ENCODE measurements at regions not wholly inside any gene's neighbourhood (a gene's known extent, or its start where the extent isn't known, plus 50 kb on each side); places are given as distances from the start of the nearest gene placed in this dataset.

GRCh38 chr6:21357262-21357661 lies 236.3 kb upstream of the SOX4 start:
- POLR2A ChIA-PET = no interaction called here
- TF ChIP-seq YY2 (tag by site-specific recombination; IDR thresholded peaks at IDR 0.05) (no peak), ZNF292 (tag by site-specific recombination; IDR thresholded peaks at IDR 0.05; ENCODE audit: borderline replicate concordance, low read depth) (no peak), IKZF3 (tag by site-specific recombination; IDR thresholded peaks at IDR 0.05) (no peak), ZNF214 (tag by site-specific recombination; IDR thresholded peaks at IDR 0.05; ENCODE audit: borderline replicate concordance) (no peak), ZBTB8A (tag by site-specific recombination; IDR thresholded peaks at IDR 0.05) (no peak), PRDM2 (tag by site-specific recombination; IDR thresholded peaks at IDR 0.05; ENCODE audit: borderline replicate concordance) (no peak), ZFP3 (tag by site-specific recombination; IDR thresholded peaks at IDR 0.05; ENCODE audit: low read depth) (no peak)

GRCh38 chr6:21359926-21360325 lies 233.6 kb upstream of the SOX4 start:
- Histone ChIP-seq H3K4me3 (ENCODE audit: low read depth, low read length) (no peak overlapping the region), H3K9me3 (ENCODE audit: control insufficient read depth, insufficient read depth, low read depth, low read length) (no peaks in the 10 kb centered on the region), H3K4me1 (ENCODE audit: control insufficient read depth, insufficient read depth, low read length) (no peaks in the 10 kb centered on the region), H3K27ac (ENCODE audit: extremely low read depth, low read depth, low read length) (no peak overlapping the region), H3K36me3 (ENCODE audit: control insufficient read depth in 2 of 2, insufficient read depth in 1 of 2, low read length in 2 of 2) (no peaks in the 10 kb centered on the region)
- TF ChIP-seq ZBTB6 (tag by site-specific recombination; IDR thresholded peaks at IDR 0.05) (no peak), KLF10 (tag by site-specific recombination; IDR thresholded peaks at IDR 0.05) (no peak), ZNF157 (tag by site-specific recombination; IDR thresholded peaks at IDR 0.05) (peak; percentile 96), SP2 (tag by site-specific recombination; IDR thresholded peaks at IDR 0.05) (no peak), ZNF341 (tag by site-specific recombination; IDR thresholded peaks at IDR 0.05; ENCODE audit: low read depth) (no peak), ZNF561 (tag by site-specific recombination; IDR thresholded peaks at IDR 0.05; ENCODE audit: borderline replicate concordance) (no peak)
- TF ChIP-seq, protein P1, sequence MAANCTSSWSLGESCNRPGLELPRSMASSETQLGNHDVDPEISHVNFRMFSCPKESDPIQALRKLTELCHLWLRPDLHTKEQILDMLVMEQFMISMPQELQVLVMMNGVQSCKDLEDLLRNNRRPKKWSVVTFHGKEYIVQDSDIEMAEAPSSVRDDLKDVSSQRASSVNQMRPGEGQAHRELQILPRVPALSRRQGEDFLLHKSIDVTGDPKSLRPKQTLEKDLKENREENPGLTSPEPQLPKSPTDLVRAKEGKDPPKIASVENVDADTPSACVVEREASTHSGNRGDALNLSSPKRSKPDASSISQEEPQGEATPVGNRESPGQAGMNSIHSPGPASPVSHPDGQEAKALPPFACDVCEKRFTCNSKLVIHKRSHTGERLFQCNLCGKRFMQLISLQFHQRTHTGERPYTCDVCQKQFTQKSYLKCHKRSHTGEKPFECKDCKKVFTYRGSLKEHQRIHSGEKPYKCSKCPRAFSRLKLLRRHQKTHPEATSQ (tag by site-specific recombination; IDR thresholded peaks at IDR 0.05) = no peak
- POLR2A ChIA-PET = interaction anchor here (0.6 kb wide), 1 partner anchor 11 kb away, joined by 6 read pairs; no protein-coding TSS in a partner anchor
- CTCF ChIA-PET = interaction anchor here (0.6 to 0.9 kb wide), 2 partner anchors 10 to 482 kb away, joined by 3 read pairs; no protein-coding TSS in a partner anchor

More at GRCh38 chr6:21357262-21357661, 236.3 kb upstream of the SOX4 start:
- H3K4me3 ChIP-seq (ENCODE audit: low read depth, low read length) = no peak overlapping the region
- CTCF ChIA-PET = no interaction called here
- H3K9me3 ChIP-seq (ENCODE audit: control insufficient read depth, insufficient read depth, low read depth, low read length) = no peaks in the 10 kb centered on the region
- H3K36me3 ChIP-seq (ENCODE audit: control insufficient read depth in 2 of 2, insufficient read depth in 1 of 2, low read length in 2 of 2) = no peaks in the 10 kb centered on the region
- no peak overlapping the region for H3K27ac ChIP-seq (ENCODE audit: extremely low read depth, low read depth, low read length)
- H3K4me1 ChIP-seq (ENCODE audit: control insufficient read depth, insufficient read depth, low read length) = no peaks in the 10 kb centered on the region
